Endodermal cell (in vitro differentiated cells): ENCODE measurements at regions not wholly inside any gene's neighbourhood (a gene's known extent, or its start where the extent isn't known, plus 50 kb on each side); places are given as distances from the start of the nearest gene placed in this dataset.

ENCODE experiments used
- DNase-seq: peaks from one replicate; pipeline ENCODE4 v3.0.0-alpha.2; 2017
- H3K27ac ChIP-seq: 2 replicates; pipeline ENCODE4 v1.5.1; 2013; ENCODE audit warnings: mild to moderate bottlenecking, low read depth, low read length, moderate library complexity
- H3K27me3 ChIP-seq: 2 replicates; pipeline ENCODE4 v1.6.1; 2013; ENCODE audit warnings: mild to moderate bottlenecking, low read length, moderate library complexity; ENCODE audit not compliant: insufficient read depth, control insufficient read depth, poor library complexity, severe bottlenecking
- H3K36me3 ChIP-seq: 2 replicates; pipeline ENCODE4 v1.7.0; 2013; ENCODE audit warnings: mild to moderate bottlenecking, low read length, moderate library complexity; ENCODE audit not compliant: control insufficient read depth, insufficient read depth
- H3K4me1 ChIP-seq: one replicate; pipeline ENCODE4 v1.7.0; 2013; ENCODE audit warnings: low read length; ENCODE audit not compliant: control insufficient read depth, insufficient read depth
- H3K4me3 ChIP-seq: 2 replicates; pipeline ENCODE4 v1.5.1; 2013; ENCODE audit warnings: mild to moderate bottlenecking, low read length, moderate library complexity
- H3K9ac ChIP-seq: 2 replicates; pipeline ENCODE4 v1.6.1; 2013; ENCODE audit warnings: mild to moderate bottlenecking, low read length, moderate library complexity; ENCODE audit not compliant: poor library complexity, severe bottlenecking; ENCODE audit errors: extremely low read depth
- H3K9me3 ChIP-seq: 2 replicates; pipeline ENCODE4 v1.6.1; 2013; ENCODE audit warnings: mild to moderate bottlenecking, low read length, moderate library complexity; ENCODE audit not compliant: control insufficient read depth
- H3K27ac Mint-ChIP-seq: 2 replicates; pipeline ENCODE4 v1.8.0; 2020; ENCODE audit warnings: mixed read lengths
- H3K27me3 Mint-ChIP-seq: 2 replicates; pipeline ENCODE4 v1.8.0; 2021; ENCODE audit warnings: mild to moderate bottlenecking, mixed read lengths; ENCODE audit not compliant: insufficient read depth
- H3K36me3 Mint-ChIP-seq: 2 replicates; pipeline ENCODE4 v1.8.0; 2020; ENCODE audit warnings: low read depth, mixed read lengths
- H3K4me1 Mint-ChIP-seq: 2 replicates; pipeline ENCODE4 v1.8.0; 2020; ENCODE audit warnings: mixed read lengths
- H3K4me3 Mint-ChIP-seq: 2 replicates; pipeline ENCODE4 v1.8.0; 2020; ENCODE audit warnings: mild to moderate bottlenecking, moderate library complexity, mixed read lengths
- H3K9me3 Mint-ChIP-seq: 2 replicates; pipeline ENCODE4 v1.8.0; 2020; ENCODE audit warnings: mild to moderate bottlenecking, mixed read lengths
- WGBS, 2 experiments: methylation state at CpG; one replicate each; pipeline versions ENCODE4 v1.1.5 to v1.1.7; 2013; ENCODE audit warnings: missing lambda C conversion rate in 2 of 2, mixed read lengths in 1 of 2; ENCODE audit not compliant: insufficient coverage in 1 of 2, insufficient read length in 1 of 2; 5-methylcytosine and 5-hydroxymethylcytosine counted together
- TF ChIP-seq, protein P1 (sequence below): fragments of 200-600 bp; sonication (generic); conservative IDR thresholded peaks from 2 replicates; pipeline ENCODE4 v1.5.0; 2021; ENCODE audit warnings: antibody characterized with exemption, mild to moderate bottlenecking

GRCh38 chr10:83153714-83154113 lies 985.6 kb upstream of the GHITM start:
- Mint-ChIP-seq H3K4me3 (no peak overlapping the region), H3K4me1 (peaks cover 23% of the 10 kb centered on the region), H3K27me3 (no peaks in the 10 kb centered on the region), H3K9me3 (no peaks in the 10 kb centered on the region), H3K27ac (no peak overlapping the region), H3K36me3 (no peaks in the 10 kb centered on the region)
- H3K9ac ChIP-seq, result no peak overlapping the region
- no peaks in the 10 kb centered on the region for H3K4me1 ChIP-seq
- 92 to 96% methylated on average over 7 to 10 of the region's 10 CpGs for WGBS, 2 experiments
- no peaks in the 10 kb centered on the region for H3K27me3 ChIP-seq
- no peaks in the 10 kb centered on the region for H3K36me3 ChIP-seq
- no peaks in the 10 kb centered on the region for H3K9me3 ChIP-seq
- TF ChIP-seq, protein P1, sequence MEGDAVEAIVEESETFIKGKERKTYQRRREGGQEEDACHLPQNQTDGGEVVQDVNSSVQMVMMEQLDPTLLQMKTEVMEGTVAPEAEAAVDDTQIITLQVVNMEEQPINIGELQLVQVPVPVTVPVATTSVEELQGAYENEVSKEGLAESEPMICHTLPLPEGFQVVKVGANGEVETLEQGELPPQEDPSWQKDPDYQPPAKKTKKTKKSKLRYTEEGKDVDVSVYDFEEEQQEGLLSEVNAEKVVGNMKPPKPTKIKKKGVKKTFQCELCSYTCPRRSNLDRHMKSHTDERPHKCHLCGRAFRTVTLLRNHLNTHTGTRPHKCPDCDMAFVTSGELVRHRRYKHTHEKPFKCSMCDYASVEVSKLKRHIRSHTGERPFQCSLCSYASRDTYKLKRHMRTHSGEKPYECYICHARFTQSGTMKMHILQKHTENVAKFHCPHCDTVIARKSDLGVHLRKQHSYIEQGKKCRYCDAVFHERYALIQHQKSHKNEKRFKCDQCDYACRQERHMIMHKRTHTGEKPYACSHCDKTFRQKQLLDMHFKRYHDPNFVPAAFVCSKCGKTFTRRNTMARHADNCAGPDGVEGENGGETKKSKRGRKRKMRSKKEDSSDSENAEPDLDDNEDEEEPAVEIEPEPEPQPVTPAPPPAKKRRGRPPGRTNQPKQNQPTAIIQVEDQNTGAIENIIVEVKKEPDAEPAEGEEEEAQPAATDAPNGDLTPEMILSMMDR, result no peak
- H3K4me3 ChIP-seq, result no peak overlapping the region
- no peak for DNase-seq
- no peak overlapping the region for H3K27ac ChIP-seq

DNA sequence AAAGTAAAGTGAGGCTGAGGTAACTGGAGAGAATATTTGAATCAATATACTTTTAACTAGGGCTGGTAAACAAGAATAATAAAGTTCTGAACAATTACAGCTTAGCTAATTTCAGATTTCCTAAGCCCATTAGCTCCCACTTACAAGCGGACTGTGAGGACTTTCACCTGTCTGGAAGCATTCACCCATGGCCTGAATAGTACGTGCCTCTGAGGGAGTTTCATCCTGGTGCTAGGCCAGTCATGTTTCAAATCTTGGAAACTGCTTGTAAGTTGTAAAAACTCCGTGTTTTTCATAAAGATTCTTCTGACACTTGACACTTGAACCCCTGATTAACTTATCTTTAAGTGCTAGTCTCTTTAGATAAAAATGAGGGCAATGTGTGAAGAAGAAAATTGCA lies 975.2 kb upstream of the GHITM start:
- H3K9me3 Mint-ChIP-seq, result no peaks in the 10 kb centered on the region
- 50 to 58% methylated on average over 2 to 3 of the region's 3 CpGs for WGBS, 2 experiments
- Histone ChIP-seq H3K4me1 (no peaks in the 10 kb centered on the region), H3K9me3 (no peaks in the 10 kb centered on the region), H3K27ac (no peak overlapping the region), H3K36me3 (no peaks in the 10 kb centered on the region), H3K27me3 (no peaks in the 10 kb centered on the region), H3K9ac (no peak overlapping the region), H3K4me3 (no peak overlapping the region)
- H3K4me1 Mint-ChIP-seq, result peaks cover 70% of the 10 kb centered on the region
- DNase-seq, result no peak
- H3K4me3 Mint-ChIP-seq, result no peak overlapping the region
- TF ChIP-seq, protein P1, result no peak
- no peaks in the 10 kb centered on the region for H3K36me3 Mint-ChIP-seq
- no peaks in the 10 kb centered on the region for H3K27me3 Mint-ChIP-seq
- H3K27ac Mint-ChIP-seq, result no peak overlapping the region

GRCh38 chr10:83165265-83165664 lies 974.0 kb upstream of the GHITM start:
- Mint-ChIP-seq H3K4me3 (no peak overlapping the region), H3K4me1 (peaks cover 59% of the 10 kb centered on the region), H3K36me3 (no peaks in the 10 kb centered on the region), H3K27me3 (no peaks in the 10 kb centered on the region), H3K9me3 (no peaks in the 10 kb centered on the region), H3K27ac (no peak overlapping the region)
- Histone ChIP-seq H3K4me1 (no peaks in the 10 kb centered on the region), H3K27ac (no peak overlapping the region), H3K9me3 (no peaks in the 10 kb centered on the region), H3K36me3 (no peaks in the 10 kb centered on the region), H3K9ac (no peak overlapping the region), H3K4me3 (no peak overlapping the region), H3K27me3 (no peaks in the 10 kb centered on the region)
- WGBS, 2 experiments, result 87 to 89% methylated on average over 3 of the region's 3 CpGs
- DNase-seq, result no peak
- TF ChIP-seq, protein P1, result no peak
